ENCODE measurements at regions not wholly inside any gene's neighbourhood (a gene's known extent, or its start where the extent isn't known, plus 50 kb on each side); places are given as distances from the start of the nearest gene placed in this dataset.

GRCh38 chrX:38985375-38985774, 184.1 kb downstream of the MID1IP1 start:
- no peaks in the 10 kb centered on the region for H3K9me3 ChIP-seq (ENCODE audit: low read depth, low read length)
- no peaks in the 10 kb centered on the region for H3K27me3 ChIP-seq (ENCODE audit: insufficient read depth, low read length)
- H3K4me3 ChIP-seq (ENCODE audit: low read length), result no peak overlapping the region
- peaks cover 13% of the 10 kb centered on the region for H3K4me1 ChIP-seq (ENCODE audit: insufficient read depth, low read length)

- Histone ChIP-seq H3K4me3 (ENCODE audit: low read length) (no peak overlapping the region), H3K4me1 (ENCODE audit: insufficient read depth, low read length) (peaks cover 15% of the 10 kb centered on the region), H3K27me3 (ENCODE audit: insufficient read depth, low read length) (no peaks in the 10 kb centered on the region)
These were observed 184.7 kb downstream of the MID1IP1 start for GRCh38 chrX:38985945-38986344.

GRCh38 chrX:38986586-38986985, 185.3 kb downstream of the MID1IP1 start:
- Histone ChIP-seq H3K4me3 (ENCODE audit: low read length) (no peak overlapping the region), H3K4me1 (ENCODE audit: insufficient read depth, low read length) (peaks cover 15% of the 10 kb centered on the region), H3K9me3 (ENCODE audit: low read depth, low read length) (no peaks in the 10 kb centered on the region), H3K27me3 (ENCODE audit: insufficient read depth, low read length) (no peaks in the 10 kb centered on the region)

More at GRCh38 chrX:38985945-38986344, 184.7 kb downstream of the MID1IP1 start:
- H3K9me3 ChIP-seq (ENCODE audit: low read depth, low read length), result no peaks in the 10 kb centered on the region

- no peak overlapping the region for H3K4me3 ChIP-seq (ENCODE audit: low read length)
- H3K4me1 ChIP-seq (ENCODE audit: insufficient read depth, low read length), result peaks cover 15% of the 10 kb centered on the region
- no peaks in the 10 kb centered on the region for H3K27me3 ChIP-seq (ENCODE audit: insufficient read depth, low read length)
- no peaks in the 10 kb centered on the region for H3K9me3 ChIP-seq (ENCODE audit: low read depth, low read length)
These were observed 186.0 kb downstream of the MID1IP1 start for GRCh38 chrX:38987198-38987651.

GRCh38 chrX:38988301-38988700, 187.0 kb downstream of the MID1IP1 start:
- no peaks in the 10 kb centered on the region for H3K27me3 ChIP-seq (ENCODE audit: insufficient read depth, low read length)
- H3K4me1 ChIP-seq (ENCODE audit: insufficient read depth, low read length), result peaks cover 15% of the 10 kb centered on the region
- no peak overlapping the region for H3K4me3 ChIP-seq (ENCODE audit: low read length)
- no peaks in the 10 kb centered on the region for H3K9me3 ChIP-seq (ENCODE audit: low read depth, low read length)

GRCh38 chrX:38989076-38989475, 187.8 kb downstream of the MID1IP1 start:
- Histone ChIP-seq H3K9me3 (ENCODE audit: low read depth, low read length) (no peaks in the 10 kb centered on the region), H3K4me3 (ENCODE audit: low read length) (no peak overlapping the region), H3K4me1 (ENCODE audit: insufficient read depth, low read length) (peaks cover 15% of the 10 kb centered on the region), H3K27me3 (ENCODE audit: insufficient read depth, low read length) (no peaks in the 10 kb centered on the region)

GRCh38 chrX:38991656-38992440, 190.6 kb downstream of the MID1IP1 start:
- Histone ChIP-seq H3K4me1 (ENCODE audit: insufficient read depth, low read length) (peaks cover 15% of the 10 kb centered on the region), H3K4me3 (ENCODE audit: low read length) (no peak overlapping the region), H3K9me3 (ENCODE audit: low read depth, low read length) (no peaks in the 10 kb centered on the region), H3K27me3 (ENCODE audit: insufficient read depth, low read length) (no peaks in the 10 kb centered on the region)

GRCh38 chrX:38992441-38993096, 191.3 kb downstream of the MID1IP1 start:
- Histone ChIP-seq H3K4me1 (ENCODE audit: insufficient read depth, low read length) (peaks cover 15% of the 10 kb centered on the region), H3K4me3 (ENCODE audit: low read length) (no peak overlapping the region), H3K27me3 (ENCODE audit: insufficient read depth, low read length) (no peaks in the 10 kb centered on the region), H3K9me3 (ENCODE audit: low read depth, low read length) (no peaks in the 10 kb centered on the region)

- H3K4me3 ChIP-seq (ENCODE audit: low read length), result no peak overlapping the region
- H3K27me3 ChIP-seq (ENCODE audit: insufficient read depth, low read length), result no peaks in the 10 kb centered on the region
- peaks cover 15% of the 10 kb centered on the region for H3K4me1 ChIP-seq (ENCODE audit: insufficient read depth, low read length)
- H3K9me3 ChIP-seq (ENCODE audit: low read depth, low read length), result no peaks in the 10 kb centered on the region
These were observed 192.2 kb downstream of the MID1IP1 start for GRCh38 chrX:38993500-38993899.

- Histone ChIP-seq H3K27me3 (ENCODE audit: insufficient read depth, low read length) (no peaks in the 10 kb centered on the region), H3K4me3 (ENCODE audit: low read length) (no peak overlapping the region), H3K9me3 (ENCODE audit: low read depth, low read length) (no peaks in the 10 kb centered on the region), H3K4me1 (ENCODE audit: insufficient read depth, low read length) (no peaks in the 10 kb centered on the region)
These were observed 197.8 kb downstream of the MID1IP1 start for GRCh38 chrX:38999099-38999498.

GRCh38 chrX:38999967-39000745, 198.9 kb downstream of the MID1IP1 start:
- Histone ChIP-seq H3K9me3 (ENCODE audit: low read depth, low read length) (no peaks in the 10 kb centered on the region), H3K4me3 (ENCODE audit: low read length) (no peak overlapping the region), H3K4me1 (ENCODE audit: insufficient read depth, low read length) (no peaks in the 10 kb centered on the region), H3K27me3 (ENCODE audit: insufficient read depth, low read length) (no peaks in the 10 kb centered on the region)

GRCh38 chrX:39000802-39001201, 199.5 kb downstream of the MID1IP1 start:
- Histone ChIP-seq H3K27me3 (ENCODE audit: insufficient read depth, low read length) (no peaks in the 10 kb centered on the region), H3K4me3 (ENCODE audit: low read length) (no peak overlapping the region), H3K9me3 (ENCODE audit: low read depth, low read length) (no peaks in the 10 kb centered on the region), H3K4me1 (ENCODE audit: insufficient read depth, low read length) (no peaks in the 10 kb centered on the region)

GRCh38 chrX:39002466-39002865, 201.2 kb downstream of the MID1IP1 start:
- Histone ChIP-seq H3K27me3 (ENCODE audit: insufficient read depth, low read length) (no peaks in the 10 kb centered on the region), H3K4me3 (ENCODE audit: low read length) (no peak overlapping the region), H3K9me3 (ENCODE audit: low read depth, low read length) (no peaks in the 10 kb centered on the region), H3K4me1 (ENCODE audit: insufficient read depth, low read length) (no peaks in the 10 kb centered on the region)

GRCh38 chrX:39008549-39008948, 207.3 kb downstream of the MID1IP1 start:
- H3K27me3 ChIP-seq (ENCODE audit: insufficient read depth, low read length), result no peaks in the 10 kb centered on the region
- no peaks in the 10 kb centered on the region for H3K9me3 ChIP-seq (ENCODE audit: low read depth, low read length)
- H3K4me1 ChIP-seq (ENCODE audit: insufficient read depth, low read length), result peaks cover 5% of the 10 kb centered on the region
- H3K4me3 ChIP-seq (ENCODE audit: low read length), result no peak overlapping the region
